Vagina (tissue), 2 donors: ENCODE measurements at regions not wholly inside any gene's neighbourhood (a gene's known extent, or its start where the extent isn't known, plus 50 kb on each side); places are given as distances from the start of the nearest gene placed in this dataset.

Source experiments
- POLR2AphosphoS5 ChIP-seq, 2 donors: sonication (generic); formaldehyde crosslinking; IDR thresholded peaks; one replicate each; pipeline ENCODE4 v1.9.0; 2017; ENCODE audit warnings: antibody characterized with exemption in 2 of 2, mild to moderate bottlenecking in 2 of 2, low read depth in 1 of 2; ENCODE audit not compliant: insufficient read depth in 1 of 2
- TF ChIP-seq, protein P1 (sequence below), 3 experiments: fragments of 450-650 bp in 2 of 3; fragments of 200-600 bp in 1 of 3; sonication (generic) in 1 of 3; IDR thresholded peaks; one replicate each; pipeline ENCODE4 v1.5.1; 2017 to 2019; ENCODE audit warnings: antibody characterized with exemption in 3 of 3, mild to moderate bottlenecking in 2 of 3, moderate library complexity in 2 of 3

DNA sequence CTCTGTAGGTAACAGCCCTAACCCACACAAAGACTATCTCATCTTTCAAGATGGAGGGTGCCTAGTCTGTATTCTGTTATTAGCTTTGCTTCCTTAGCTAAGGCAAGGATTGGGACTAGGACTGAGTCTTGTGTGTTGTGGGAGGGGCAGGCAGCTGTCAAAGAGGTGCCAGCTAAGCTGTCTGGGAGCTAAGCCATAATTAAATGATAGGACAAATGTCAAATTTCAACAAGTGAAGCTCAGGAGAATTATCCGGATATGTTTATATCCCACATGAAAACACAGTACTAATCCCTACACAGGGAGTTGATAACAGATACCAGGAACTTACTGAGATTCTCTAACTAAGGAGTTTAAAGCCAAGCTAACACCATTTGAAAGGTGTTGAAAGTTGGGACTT, 70.5 kb upstream of the NGF start:
- no peak for TF ChIP-seq POLR2AphosphoS5 (IDR thresholded peaks at IDR 0.05; ENCODE audit: insufficient read depth in 1 of 2, low read depth in 1 of 2)
- TF ChIP-seq, protein P1, sequence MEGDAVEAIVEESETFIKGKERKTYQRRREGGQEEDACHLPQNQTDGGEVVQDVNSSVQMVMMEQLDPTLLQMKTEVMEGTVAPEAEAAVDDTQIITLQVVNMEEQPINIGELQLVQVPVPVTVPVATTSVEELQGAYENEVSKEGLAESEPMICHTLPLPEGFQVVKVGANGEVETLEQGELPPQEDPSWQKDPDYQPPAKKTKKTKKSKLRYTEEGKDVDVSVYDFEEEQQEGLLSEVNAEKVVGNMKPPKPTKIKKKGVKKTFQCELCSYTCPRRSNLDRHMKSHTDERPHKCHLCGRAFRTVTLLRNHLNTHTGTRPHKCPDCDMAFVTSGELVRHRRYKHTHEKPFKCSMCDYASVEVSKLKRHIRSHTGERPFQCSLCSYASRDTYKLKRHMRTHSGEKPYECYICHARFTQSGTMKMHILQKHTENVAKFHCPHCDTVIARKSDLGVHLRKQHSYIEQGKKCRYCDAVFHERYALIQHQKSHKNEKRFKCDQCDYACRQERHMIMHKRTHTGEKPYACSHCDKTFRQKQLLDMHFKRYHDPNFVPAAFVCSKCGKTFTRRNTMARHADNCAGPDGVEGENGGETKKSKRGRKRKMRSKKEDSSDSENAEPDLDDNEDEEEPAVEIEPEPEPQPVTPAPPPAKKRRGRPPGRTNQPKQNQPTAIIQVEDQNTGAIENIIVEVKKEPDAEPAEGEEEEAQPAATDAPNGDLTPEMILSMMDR (IDR thresholded peaks at IDR 0.05): no peak
